SK-N-SH (cell line): ENCODE measurements at regions not wholly inside any gene's neighbourhood (a gene's known extent, or its start where the extent isn't known, plus 50 kb on each side); places are given as distances from the start of the nearest gene placed in this dataset.

Experiments
- CTCF ChIA-PET: fragments of 300-600, 350-600 bp; formaldehyde crosslinking; extraction: SDS; loops from one replicate; lab custom pipeline; 2021; lab: Yijun Ruan, JAX
- POLR2A ChIA-PET: fragments of 350-600 bp; sonication (Branson Sonifier 250); formaldehyde crosslinking; extraction: SDS; loops from one replicate; lab custom pipeline; 2020; ENCODE audit warnings: antibody characterized with exemption, inconsistent platforms; lab: Yijun Ruan, JAX
- DNase-seq: peaks from one replicate; pipeline ENCODE4 v3.0.0; 2012
- H2AFZ ChIP-seq: fragments of 200-600 bp; sonication (generic); 2 replicates; pipeline ENCODE4 v1.8.1; 2016; ENCODE audit warnings: antibody characterized with exemption, mild to moderate bottlenecking, low read depth
- H3F3A ChIP-seq: fragments of 200-600 bp; sonication (generic); replicated peaks from 2 replicates; pipeline ENCODE3; 2016; ENCODE audit warnings: antibody characterized with exemption, mild to moderate bottlenecking; ENCODE audit not compliant: insufficient read depth
- H3K27ac ChIP-seq, 2 experiments: fragments of 200-500 bp in 1 of 2; fragments of 200-600 bp in 1 of 2; sonication (Bioruptor generic) in 1 of 2; sonication (generic), shearing (Covaris generic) in 1 of 2; 2 replicates each; pipeline versions ENCODE4 v1.5.1 to v1.6.1; 2014 to 2016; ENCODE audit warnings: low read depth in 2 of 2, inconsistent platforms in 1 of 2, low read length in 1 of 2, mild to moderate bottlenecking in 1 of 2, mixed read lengths in 1 of 2
- H3K27me3 ChIP-seq: fragments of 200-600 bp; sonication (generic), shearing (Covaris generic); 2 replicates; pipeline ENCODE4 v1.6.1; 2016; ENCODE audit warnings: mixed run types; ENCODE audit not compliant: insufficient read depth
- H3K36me3 ChIP-seq, 2 experiments: fragments of 200-500 bp in 1 of 2; fragments of 200-600 bp in 1 of 2; sonication (Bioruptor generic) in 1 of 2; sonication (generic) in 1 of 2; replicated peaks in 1 of 2; 2 replicates each; pipeline versions ENCODE3 to v1.5.1; 2014 to 2016; ENCODE audit warnings: low read length in 1 of 2, mild to moderate bottlenecking in 1 of 2; ENCODE audit not compliant: insufficient read depth in 2 of 2, control insufficient read depth in 1 of 2
- H3K4me1 ChIP-seq, 2 experiments: fragments of 200-500 bp in 1 of 2; fragments of 200-600 bp in 1 of 2; sonication (Bioruptor generic) in 1 of 2; sonication (generic), shearing (Covaris generic) in 1 of 2; 2 replicates each; pipeline versions ENCODE4 v1.5.1 to v1.6.1; 2014 to 2016; ENCODE audit warnings: low read depth in 1 of 2, low read length in 1 of 2, mixed run types in 1 of 2; ENCODE audit not compliant: insufficient read depth in 2 of 2, control insufficient read depth in 1 of 2
- H3K4me2 ChIP-seq: fragments of 200-600 bp; sonication (generic), shearing (Covaris generic); 2 replicates; pipeline ENCODE4 v1.6.1; 2017; ENCODE audit warnings: mixed run types
- H3K4me3 ChIP-seq, 2 experiments: fragments of 200-500 bp in 1 of 2; fragments of 200-600 bp in 1 of 2; sonication (Bioruptor generic) in 1 of 2; sonication (generic), shearing (Covaris generic) in 1 of 2; 2 replicates each; pipeline versions ENCODE4 v1.5.1 to v1.8.1; 2014 to 2016; ENCODE audit warnings: low read depth in 2 of 2, inconsistent platforms in 1 of 2, low read length in 1 of 2, mild to moderate bottlenecking in 1 of 2, mixed read lengths in 1 of 2, moderate library complexity in 1 of 2
- H3K79me2 ChIP-seq: fragments of 200-600 bp; sonication (generic); 2 replicates; pipeline ENCODE4 v1.8.1; 2017; ENCODE audit warnings: mild to moderate bottlenecking; ENCODE audit not compliant: insufficient read depth
- H3K9ac ChIP-seq: fragments of 200-600 bp; sonication (generic); 2 replicates; pipeline ENCODE4 v1.6.1; 2017; ENCODE audit warnings: mixed run types
- H3K9me2 ChIP-seq: fragments of 200-600 bp; sonication (generic); 2 replicates; pipeline ENCODE4 v1.6.1; 2017; ENCODE audit warnings: mixed run types
- H3K9me3 ChIP-seq: fragments of 200-600 bp; sonication (generic); 2 replicates; pipeline ENCODE4 v1.6.1; 2017; ENCODE audit warnings: mixed run types, mild to moderate bottlenecking, moderate library complexity
- H4K20me1 ChIP-seq: fragments of 200-600 bp; sonication (generic); 2 replicates; pipeline ENCODE4 v1.6.1; 2017; ENCODE audit warnings: mild to moderate bottlenecking, mixed run types; ENCODE audit not compliant: insufficient read depth
- CHD2 ChIP-seq: fragments of 150-350 bp; IDR thresholded peaks from 2 replicates; pipeline ENCODE4 v1.6.1; 2018; ENCODE audit warnings: low read length; ENCODE audit not compliant: partially characterized antibody
- EP300 ChIP-seq, 2 experiments: IDR thresholded peaks; 2 replicates each; pipeline versions ENCODE4 v1.4.0 to v1.6.1; 2012; ENCODE audit warnings: borderline replicate concordance in 1 of 2, low read depth in 1 of 2, low read length in 1 of 2
- EZH2phosphoT487 ChIP-seq: fragments of 200-600 bp; sonication (generic); IDR thresholded peaks from 2 replicates; pipeline ENCODE4 v1.6.1; 2017; ENCODE audit warnings: low read depth, mixed run types, mild to moderate bottlenecking, antibody characterized with exemption, moderate library complexity, borderline replicate concordance
- FOSL2 ChIP-seq: IDR thresholded peaks from 2 replicates; pipeline ENCODE4 v1.4.0; 2012; ENCODE audit warnings: low read depth, mild to moderate bottlenecking, moderate library complexity, borderline replicate concordance
- FOXJ3 ChIP-seq: sonication (generic); formaldehyde crosslinking; IDR thresholded peaks from 2 replicates; pipeline ENCODE4 v1.5.1; 2020; ENCODE audit warnings: mild to moderate bottlenecking, missing genetic modification reagents
- GABPA ChIP-seq: IDR thresholded peaks from 2 replicates; pipeline ENCODE4 v1.4.0; 2012; ENCODE audit warnings: low read depth, mild to moderate bottlenecking
- GATA2 ChIP-seq: sonication (generic); formaldehyde crosslinking; IDR thresholded peaks from 2 replicates; pipeline ENCODE4 v1.5.0; 2020; ENCODE audit warnings: mild to moderate bottlenecking, missing genetic modification reagents
- MAX ChIP-seq: IDR thresholded peaks from 2 replicates; pipeline ENCODE4 v1.4.0; 2012; ENCODE audit warnings: low read depth
- MXI1 ChIP-seq: IDR thresholded peaks from 2 replicates; pipeline ENCODE4 v1.6.1; 2012; ENCODE audit warnings: mild to moderate bottlenecking, low read depth, low read length, improper control_type of control experiment
- NRF1 ChIP-seq: IDR thresholded peaks from 2 replicates; pipeline ENCODE4 v1.6.1; 2012; ENCODE audit warnings: low read depth, mild to moderate bottlenecking, low read length
- REST ChIP-seq: IDR thresholded peaks from 2 replicates; pipeline ENCODE4 v1.6.1; 2012; ENCODE audit warnings: mild to moderate bottlenecking, low read depth, low read length, moderate library complexity
- SMC3 ChIP-seq: IDR thresholded peaks from 2 replicates; pipeline ENCODE4 v1.6.1; 2012; ENCODE audit warnings: low read depth, low read length, improper control_type of control experiment
- TAF1 ChIP-seq: IDR thresholded peaks from 2 replicates; pipeline ENCODE4 v1.6.1; 2012; ENCODE audit warnings: low read depth, mild to moderate bottlenecking, low read length, moderate library complexity, borderline replicate concordance
- TCF12 ChIP-seq: IDR thresholded peaks from 2 replicates; pipeline ENCODE4 v1.4.0; 2012
- TEAD4 ChIP-seq: IDR thresholded peaks from 2 replicates; pipeline ENCODE4 v1.4.0; 2012; ENCODE audit warnings: mild to moderate bottlenecking, borderline replicate concordance; ENCODE audit not compliant: insufficient read depth
- USF2 ChIP-seq: fragments of 150-350 bp; IDR thresholded peaks from 2 replicates; pipeline ENCODE4 v1.6.1; 2017; ENCODE audit warnings: antibody characterized with exemption, low read length, low read depth, borderline replicate concordance
- ZBTB33 ChIP-seq: IDR thresholded peaks from 2 replicates; pipeline ENCODE4 v1.4.0; 2012; ENCODE audit warnings: low read depth, borderline replicate concordance
- WGBS: methylation state at CpG from one replicate; pipeline ENCODE4 v1.1.6; 2017; ENCODE audit warnings: low lambda C conversion rate; 5-methylcytosine and 5-hydroxymethylcytosine counted together
- TF ChIP-seq, protein P1 (sequence below): fragments of 200-600 bp; sonication (generic); IDR thresholded peaks from 2 replicates; pipeline ENCODE4 v1.6.1; 2017; ENCODE audit warnings: antibody characterized with exemption, mild to moderate bottlenecking, moderate library complexity

GRCh38 chr4:160406263-160406825, 1303.5 kb downstream of the RAPGEF2 start:
- H3K9me2 ChIP-seq, result no peaks in the 10 kb centered on the region
- ChIA-PET CTCF (interaction anchor here (1.2 kb wide), 1 partner anchor 642 kb away, joined by 3 read pairs; no protein-coding TSS in a partner anchor), POLR2A (no interaction called here)

More at GRCh38 chr4:160406263-160406825, 1303.5 kb downstream of the RAPGEF2 start:
- 68% methylated on average over 5 of the region's 5 CpGs for WGBS
- Histone ChIP-seq H3K4me1 (peaks cover 0 to 2% of the 10 kb centered on the region in 2 experiments; a peak in 1 of 4 replicates), H3K4me3 (no peak overlapping the region), H4K20me1 (no peaks in the 10 kb centered on the region), H3K4me2 (no peak overlapping the region), H3K27me3 (no peaks in the 10 kb centered on the region), H2AFZ (no peak overlapping the region), H3K36me3 (no peaks in the 10 kb centered on the region), H3F3A (no peaks in the 10 kb centered on the region), H3K79me2 (no peaks in the 10 kb centered on the region), H3K27ac (no peak overlapping the region), H3K9me3 (no peaks in the 10 kb centered on the region; the same call in 1 of the 2 replicates), H3K9ac (no peak overlapping the region)
- no peak for DNase-seq
- no peak for TF ChIP-seq TCF12
- TF ChIP-seq REST, result no peak
- TF ChIP-seq EP300 (IDR thresholded peaks at IDR 0.05; ENCODE audit: borderline replicate concordance in 1 of 2, low read depth in 1 of 2, low read length in 1 of 2), result no peak
- no peak for TF ChIP-seq FOSL2
- TF ChIP-seq CHD2, result no peak
- no peak for TF ChIP-seq SMC3
- TF ChIP-seq EZH2phosphoT487, result no peak
- no peak for TF ChIP-seq FOXJ3 (CRISPR knock-in tag)
- no peak for TF ChIP-seq NRF1
- TF ChIP-seq TAF1, result no peak
- TF ChIP-seq, protein P1, sequence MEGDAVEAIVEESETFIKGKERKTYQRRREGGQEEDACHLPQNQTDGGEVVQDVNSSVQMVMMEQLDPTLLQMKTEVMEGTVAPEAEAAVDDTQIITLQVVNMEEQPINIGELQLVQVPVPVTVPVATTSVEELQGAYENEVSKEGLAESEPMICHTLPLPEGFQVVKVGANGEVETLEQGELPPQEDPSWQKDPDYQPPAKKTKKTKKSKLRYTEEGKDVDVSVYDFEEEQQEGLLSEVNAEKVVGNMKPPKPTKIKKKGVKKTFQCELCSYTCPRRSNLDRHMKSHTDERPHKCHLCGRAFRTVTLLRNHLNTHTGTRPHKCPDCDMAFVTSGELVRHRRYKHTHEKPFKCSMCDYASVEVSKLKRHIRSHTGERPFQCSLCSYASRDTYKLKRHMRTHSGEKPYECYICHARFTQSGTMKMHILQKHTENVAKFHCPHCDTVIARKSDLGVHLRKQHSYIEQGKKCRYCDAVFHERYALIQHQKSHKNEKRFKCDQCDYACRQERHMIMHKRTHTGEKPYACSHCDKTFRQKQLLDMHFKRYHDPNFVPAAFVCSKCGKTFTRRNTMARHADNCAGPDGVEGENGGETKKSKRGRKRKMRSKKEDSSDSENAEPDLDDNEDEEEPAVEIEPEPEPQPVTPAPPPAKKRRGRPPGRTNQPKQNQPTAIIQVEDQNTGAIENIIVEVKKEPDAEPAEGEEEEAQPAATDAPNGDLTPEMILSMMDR, result no peak
- TF ChIP-seq MXI1, result no peak
- no peak for TF ChIP-seq TEAD4
- TF ChIP-seq MAX, result no peak
- no peak for TF ChIP-seq GATA2 (CRISPR knock-in tag)
- no peak for TF ChIP-seq GABPA
- no peak for TF ChIP-seq USF2
- no peak for TF ChIP-seq ZBTB33
